ENCODE measurements at regions not wholly inside any gene's neighbourhood (a gene's known extent, or its start where the extent isn't known, plus 50 kb on each side); places are given as distances from the start of the nearest gene placed in this dataset.

GRCh38 chr6:84546427-84546914 lies 217.9 kb downstream of the TBX18 start:
- FAIRE-seq = no peak
- no peak for DNase-seq (ENCODE audit: low read depth, low spot score)
- Histone ChIP-seq H2AFZ (ENCODE audit: control insufficient read depth, low read length) (no peak overlapping the region), H3K9ac (ENCODE audit: control insufficient read depth, extremely low read depth, insufficient read depth, low read length) (no peak overlapping the region), H3K79me2 (ENCODE audit: control insufficient read depth, insufficient read depth, low read length) (no peaks in the 10 kb centered on the region), H3K9me1 (ENCODE audit: control insufficient read depth, extremely low read depth, insufficient read depth, low read length) (no peaks in the 10 kb centered on the region), H4K20me1 (ENCODE audit: control insufficient read depth, extremely low read depth, insufficient read depth, low read length) (no peaks in the 10 kb centered on the region), H3K4me3 (ENCODE audit: control insufficient read depth in 2 of 3, extremely low read depth in 1 of 3, insufficient read depth in 2 of 3, low read depth in 1 of 3, low read length in 3 of 3) (no peak overlapping the region), H3K4me1 (ENCODE audit: control insufficient read depth, extremely low read depth, insufficient read depth, low read length) (no peaks in the 10 kb centered on the region), H3K4me2 (ENCODE audit: control insufficient read depth, extremely low read depth, insufficient read depth, low read depth, low read length) (no peak overlapping the region), H3K27me3 (ENCODE audit: control insufficient read depth, extremely low read depth, insufficient read depth, low read length) (no peaks in the 10 kb centered on the region), H3K36me3 (ENCODE audit: control insufficient read depth in 2 of 2, extremely low read depth in 1 of 2, insufficient read depth in 2 of 2, low read length in 2 of 2) (no peaks in the 10 kb centered on the region), H3K9me3 (ENCODE audit: control insufficient read depth, low read depth, low read length) (no peaks in the 10 kb centered on the region), H3K27ac (ENCODE audit: control insufficient read depth, insufficient read depth, low read length) (no peak overlapping the region)
- dilution Hi-C loops (cut with MboI; ENCODE audit: extremely low pct_ligation_motif_present, low sequenced_read_pairs) = no loop called here
- TF ChIP-seq EZH2 (IDR thresholded peaks at IDR 0.05; ENCODE audit: low read length) (no peak), CTCF (optimal IDR thresholded peaks at IDR 0.05 in 1 of 3, IDR thresholded peaks at IDR 0.05 in 1 of 3, conservative IDR thresholded peaks at IDR 0.05 in 1 of 3; ENCODE audit: extremely low read depth in 1 of 3, insufficient read depth in 2 of 3, low read length in 3 of 3) (no peak)

GRCh38 chr6:84539122-84539856 lies 225.1 kb downstream of the TBX18 start:
- no peak for FAIRE-seq
- Histone ChIP-seq H3K27ac (ENCODE audit: control insufficient read depth, insufficient read depth, low read length) (no peak overlapping the region), H3K4me2 (ENCODE audit: control insufficient read depth, extremely low read depth, insufficient read depth, low read depth, low read length) (no peak overlapping the region), H3K4me1 (ENCODE audit: control insufficient read depth, extremely low read depth, insufficient read depth, low read length) (no peaks in the 10 kb centered on the region), H4K20me1 (ENCODE audit: control insufficient read depth, extremely low read depth, insufficient read depth, low read length) (no peaks in the 10 kb centered on the region), H3K9me3 (ENCODE audit: control insufficient read depth, low read depth, low read length) (no peaks in the 10 kb centered on the region), H3K27me3 (ENCODE audit: control insufficient read depth, extremely low read depth, insufficient read depth, low read length) (no peaks in the 10 kb centered on the region), H3K79me2 (ENCODE audit: control insufficient read depth, insufficient read depth, low read length) (no peaks in the 10 kb centered on the region), H3K36me3 (ENCODE audit: control insufficient read depth in 2 of 2, extremely low read depth in 1 of 2, insufficient read depth in 2 of 2, low read length in 2 of 2) (no peaks in the 10 kb centered on the region), H3K9ac (ENCODE audit: control insufficient read depth, extremely low read depth, insufficient read depth, low read length) (no peak overlapping the region), H2AFZ (ENCODE audit: control insufficient read depth, low read length) (no peak overlapping the region), H3K4me3 (ENCODE audit: control insufficient read depth in 2 of 3, extremely low read depth in 1 of 3, insufficient read depth in 2 of 3, low read depth in 1 of 3, low read length in 3 of 3) (no peak overlapping the region), H3K9me1 (ENCODE audit: control insufficient read depth, extremely low read depth, insufficient read depth, low read length) (no peaks in the 10 kb centered on the region)
- dilution Hi-C loops (cut with MboI; ENCODE audit: extremely low pct_ligation_motif_present, low sequenced_read_pairs) = no loop called here
- no peak for DNase-seq (ENCODE audit: low read depth, low spot score)
- TF ChIP-seq EZH2 (IDR thresholded peaks at IDR 0.05; ENCODE audit: low read length) (no peak), CTCF (optimal IDR thresholded peaks at IDR 0.05 in 1 of 3, IDR thresholded peaks at IDR 0.05 in 1 of 3, conservative IDR thresholded peaks at IDR 0.05 in 1 of 3; ENCODE audit: extremely low read depth in 1 of 3, insufficient read depth in 2 of 3, low read length in 3 of 3) (no peak)

Data from keratinocyte (primary cell).